ENCODE measurements at regions not wholly inside any gene's neighbourhood (a gene's known extent, or its start where the extent isn't known, plus 50 kb on each side); places are given as distances from the start of the nearest gene placed in this dataset.

DNA sequence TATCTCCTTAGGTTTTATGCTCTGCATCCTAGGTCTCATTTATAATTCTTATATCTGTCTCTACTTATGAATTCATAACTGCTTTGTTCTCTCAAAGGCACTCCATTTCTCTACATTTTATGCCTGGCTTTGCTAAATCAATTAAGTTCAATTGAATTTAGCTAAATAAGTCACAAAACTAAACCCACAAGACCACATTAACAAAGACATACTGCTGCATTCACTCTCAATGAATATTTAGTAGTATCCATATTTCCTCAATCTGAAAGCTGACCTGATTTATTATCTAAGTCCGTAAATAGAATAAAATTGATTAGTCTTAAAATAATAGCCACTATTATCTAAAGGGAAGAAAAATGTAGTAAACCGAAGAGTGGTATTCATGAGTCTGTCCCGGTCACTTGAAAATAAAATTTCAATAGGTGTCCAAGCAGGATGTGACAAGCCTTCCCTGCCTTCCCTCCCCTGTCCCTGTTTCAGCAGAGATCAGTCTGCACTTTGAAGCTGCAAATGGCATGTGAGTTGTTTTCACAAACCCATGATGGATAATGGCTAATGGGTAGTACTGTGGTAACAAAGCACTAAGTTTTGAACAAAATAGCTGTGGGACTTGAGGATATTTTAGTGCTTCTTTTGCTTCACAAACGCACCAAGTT is 295.0 kb upstream of the NCAM2 start:
- Histone ChIP-seq H3K27me3 (no peaks in the 10 kb centered on the region), H3K4me1 (no peaks in the 10 kb centered on the region), H3K27ac (no peak overlapping the region), H3K36me3 (no peaks in the 10 kb centered on the region), H3K9me3 (no peaks in the 10 kb centered on the region), H3K4me3 (no peak overlapping the region)
- intact Hi-C loops (cut with DNase I): no loop called here
- no peak for DNase-seq (ENCODE audit: low spot score in 2 of 2)
- TF ChIP-seq, protein P1, sequence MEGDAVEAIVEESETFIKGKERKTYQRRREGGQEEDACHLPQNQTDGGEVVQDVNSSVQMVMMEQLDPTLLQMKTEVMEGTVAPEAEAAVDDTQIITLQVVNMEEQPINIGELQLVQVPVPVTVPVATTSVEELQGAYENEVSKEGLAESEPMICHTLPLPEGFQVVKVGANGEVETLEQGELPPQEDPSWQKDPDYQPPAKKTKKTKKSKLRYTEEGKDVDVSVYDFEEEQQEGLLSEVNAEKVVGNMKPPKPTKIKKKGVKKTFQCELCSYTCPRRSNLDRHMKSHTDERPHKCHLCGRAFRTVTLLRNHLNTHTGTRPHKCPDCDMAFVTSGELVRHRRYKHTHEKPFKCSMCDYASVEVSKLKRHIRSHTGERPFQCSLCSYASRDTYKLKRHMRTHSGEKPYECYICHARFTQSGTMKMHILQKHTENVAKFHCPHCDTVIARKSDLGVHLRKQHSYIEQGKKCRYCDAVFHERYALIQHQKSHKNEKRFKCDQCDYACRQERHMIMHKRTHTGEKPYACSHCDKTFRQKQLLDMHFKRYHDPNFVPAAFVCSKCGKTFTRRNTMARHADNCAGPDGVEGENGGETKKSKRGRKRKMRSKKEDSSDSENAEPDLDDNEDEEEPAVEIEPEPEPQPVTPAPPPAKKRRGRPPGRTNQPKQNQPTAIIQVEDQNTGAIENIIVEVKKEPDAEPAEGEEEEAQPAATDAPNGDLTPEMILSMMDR (IDR thresholded peaks at IDR 0.05): no peak

DNA sequence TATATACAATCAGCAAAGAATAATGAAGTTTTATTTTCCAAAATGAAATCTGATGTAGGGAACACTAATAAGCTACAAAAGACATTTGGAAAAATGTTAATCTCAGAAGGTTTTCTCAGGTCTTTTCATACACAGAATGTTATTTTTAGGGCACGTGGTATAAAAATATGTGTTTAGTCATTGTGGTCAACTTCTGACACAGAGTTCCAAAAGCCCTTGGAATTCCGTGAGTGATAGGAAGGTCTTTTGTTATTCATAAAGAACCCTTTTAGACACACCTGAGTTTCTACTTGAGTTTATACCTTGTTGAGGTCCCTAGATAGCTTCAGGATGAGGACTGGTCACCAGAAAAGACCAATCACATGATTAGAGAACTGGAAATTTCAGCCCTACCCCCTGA is 277.6 kb upstream of the NCAM2 start:
- intact Hi-C loops (cut with DNase I): no loop called here
- no peaks in the 10 kb centered on the region for H3K36me3 ChIP-seq
- no peaks in the 10 kb centered on the region for H3K9me3 ChIP-seq
- no peaks in the 10 kb centered on the region for H3K27me3 ChIP-seq
- TF ChIP-seq, protein P1 (IDR thresholded peaks at IDR 0.05): no peak
- no peaks in the 10 kb centered on the region for H3K4me1 ChIP-seq
- DNase-seq (ENCODE audit: low spot score in 2 of 2): no peak
- H3K27ac ChIP-seq: no peak overlapping the region
- H3K4me3 ChIP-seq: no peak overlapping the region

DNA sequence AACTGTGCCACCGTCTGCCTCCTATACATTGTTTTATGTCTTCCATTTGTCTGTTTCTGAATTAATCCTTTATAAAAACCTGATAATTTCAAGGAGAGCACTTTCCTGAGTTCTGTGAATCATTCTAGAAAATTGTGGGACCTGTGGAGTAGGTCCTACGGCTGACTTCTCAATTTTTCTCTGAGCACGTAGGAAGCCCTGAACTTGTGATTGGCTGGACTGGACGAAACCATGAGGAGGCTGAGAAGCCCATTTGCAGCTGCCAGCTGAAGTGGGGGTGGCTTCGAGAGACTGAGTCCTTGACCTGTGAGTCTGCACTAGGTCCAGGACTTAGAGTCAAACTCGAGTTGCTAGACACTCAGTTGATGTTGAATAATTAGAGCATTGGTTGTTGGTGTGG is 277.1 kb upstream of the NCAM2 start:
- H3K27ac ChIP-seq: no peak overlapping the region
- H3K4me1 ChIP-seq: no peaks in the 10 kb centered on the region
- H3K4me3 ChIP-seq: no peak overlapping the region
- H3K36me3 ChIP-seq: no peaks in the 10 kb centered on the region
- TF ChIP-seq, protein P1 (IDR thresholded peaks at IDR 0.05): no peak
- DNase-seq (ENCODE audit: low spot score in 2 of 2): no peak
- no peaks in the 10 kb centered on the region for H3K9me3 ChIP-seq
- H3K27me3 ChIP-seq: no peaks in the 10 kb centered on the region
- intact Hi-C loops (cut with DNase I): no loop called here

DNA sequence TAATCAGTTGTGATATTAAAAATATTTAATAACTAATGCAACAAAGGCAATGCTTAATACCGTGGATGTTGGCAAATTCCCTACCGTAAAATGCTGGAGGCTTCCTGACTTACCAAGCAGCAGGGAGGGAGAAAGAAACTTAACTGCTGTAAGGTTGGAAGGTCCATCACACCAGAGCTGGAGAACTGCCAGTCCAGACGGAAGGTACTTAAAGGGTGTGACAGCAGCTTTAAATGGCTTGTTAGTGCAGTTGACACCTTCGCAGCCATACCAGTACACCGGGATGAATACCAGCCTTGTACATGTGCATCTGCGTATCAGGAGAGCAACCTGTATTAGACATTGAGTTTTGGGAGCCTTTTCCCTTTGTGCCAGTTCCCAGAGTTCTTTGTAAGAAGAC is 269.5 kb upstream of the NCAM2 start:
- H3K27me3 ChIP-seq: no peaks in the 10 kb centered on the region
- no peak for DNase-seq (ENCODE audit: low spot score in 2 of 2)
- no peak overlapping the region for H3K4me3 ChIP-seq
- no peak overlapping the region for H3K27ac ChIP-seq
- TF ChIP-seq, protein P1 (IDR thresholded peaks at IDR 0.05): no peak
- H3K36me3 ChIP-seq: no peaks in the 10 kb centered on the region
- no peaks in the 10 kb centered on the region for H3K9me3 ChIP-seq
- intact Hi-C loops (cut with DNase I): no loop called here
- H3K4me1 ChIP-seq: no peaks in the 10 kb centered on the region

DNA sequence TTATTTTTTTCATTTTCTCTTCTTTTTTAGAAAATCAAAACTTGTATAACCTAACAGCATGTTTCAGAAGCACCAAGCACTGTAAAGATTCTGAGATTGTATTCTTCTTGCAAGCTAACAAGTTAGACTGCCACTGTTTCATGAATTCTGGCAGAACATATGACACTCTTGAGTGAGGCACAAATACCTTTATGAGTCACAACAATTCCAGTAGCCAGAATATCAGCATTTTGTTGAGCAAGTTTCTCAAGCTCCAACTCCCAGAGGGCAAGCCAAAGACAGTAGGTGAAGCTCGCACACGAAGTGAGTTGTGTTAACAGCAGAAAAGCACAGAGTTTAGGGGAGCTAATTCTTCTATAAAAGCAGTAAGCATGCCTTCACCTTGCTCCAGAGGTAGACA is 268.8 kb upstream of the NCAM2 start:
- intact Hi-C loops (cut with DNase I): no loop called here
- no peak overlapping the region for H3K4me3 ChIP-seq
- TF ChIP-seq, protein P1 (IDR thresholded peaks at IDR 0.05): no peak
- H3K9me3 ChIP-seq: no peaks in the 10 kb centered on the region
- no peaks in the 10 kb centered on the region for H3K27me3 ChIP-seq
- DNase-seq (ENCODE audit: low spot score in 2 of 2): no peak
- H3K4me1 ChIP-seq: no peaks in the 10 kb centered on the region
- H3K27ac ChIP-seq: no peak overlapping the region
- no peaks in the 10 kb centered on the region for H3K36me3 ChIP-seq

DNA sequence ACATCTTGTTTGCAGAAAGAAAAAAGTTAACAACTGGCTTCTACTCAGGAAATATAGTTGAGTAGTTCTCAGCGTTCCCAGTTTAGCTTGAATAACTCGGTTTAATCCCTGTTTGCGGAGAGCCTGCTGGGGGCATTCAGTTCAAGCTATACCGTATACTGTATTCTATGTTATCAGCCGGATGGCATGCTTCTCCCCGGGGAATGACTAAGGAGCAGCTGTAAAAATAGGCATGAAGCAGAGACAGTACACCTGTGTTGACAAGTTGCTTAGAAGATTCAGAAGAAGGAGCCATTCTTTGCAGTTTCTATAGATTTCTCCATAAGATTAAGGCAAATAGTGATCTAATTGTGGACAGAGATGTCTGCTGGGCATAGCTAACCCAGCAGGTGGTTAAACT is 267.8 kb upstream of the NCAM2 start:
- Histone ChIP-seq H3K4me3 (no peak overlapping the region), H3K9me3 (no peaks in the 10 kb centered on the region), H3K27ac (no peak overlapping the region), H3K36me3 (no peaks in the 10 kb centered on the region), H3K4me1 (no peaks in the 10 kb centered on the region), H3K27me3 (no peaks in the 10 kb centered on the region)
- TF ChIP-seq, protein P1 (IDR thresholded peaks at IDR 0.05): no peak
- DNase-seq (ENCODE audit: low spot score in 2 of 2): no peak
- intact Hi-C loops (cut with DNase I): no loop called here
